ENCODE measurements at regions not wholly inside any gene's neighbourhood (a gene's known extent, or its start where the extent isn't known, plus 50 kb on each side); places are given as distances from the start of the nearest gene placed in this dataset.

- no peak overlapping the region for H3K27ac ChIP-seq
- no peak overlapping the region for H3K4me3 ChIP-seq
- no peaks in the 10 kb centered on the region for H3K36me3 ChIP-seq
- H3K4me1 ChIP-seq: no peaks in the 10 kb centered on the region
- TF ChIP-seq POLR2AphosphoS5 (IDR thresholded peaks at IDR 0.05) (no peak), CTCF (IDR thresholded peaks at IDR 0.05) (no peak), POLR2A (IDR thresholded peaks at IDR 0.05) (no peak), EP300 (IDR thresholded peaks at IDR 0.05) (no peak)
- DNase-seq (ENCODE audit: low spot score in 2 of 2): no peak
- H3K27me3 ChIP-seq: peaks cover 73% of the 10 kb centered on the region
- no peaks in the 10 kb centered on the region for H3K9me3 ChIP-seq
Observed at GRCh38 chr12:111257435-111257902, 111.4 kb downstream of the PHETA1 start.

- Histone ChIP-seq H3K4me3 (no peak overlapping the region), H3K4me1 (no peaks in the 10 kb centered on the region), H3K36me3 (no peaks in the 10 kb centered on the region), H3K27ac (no peak overlapping the region), H3K27me3 (peaks cover 79% of the 10 kb centered on the region), H3K9me3 (no peaks in the 10 kb centered on the region)
- DNase-seq (ENCODE audit: low spot score in 2 of 2): no peak
- 52% methylated on average over 10 of the region's 10 CpGs for WGBS
- no peak for TF ChIP-seq POLR2AphosphoS5 (IDR thresholded peaks at IDR 0.05)
- TF ChIP-seq CTCF (IDR thresholded peaks at IDR 0.05): no peak
- no peak for TF ChIP-seq EP300 (IDR thresholded peaks at IDR 0.05)
- no peak for TF ChIP-seq POLR2A (IDR thresholded peaks at IDR 0.05)
Observed at GRCh38 chr12:111256629-111257434, 112.1 kb downstream of the PHETA1 start.

GRCh38 chr12:111255261-111255660 is 113.6 kb downstream of the PHETA1 start:
- Histone ChIP-seq H3K4me1 (no peaks in the 10 kb centered on the region), H3K36me3 (no peaks in the 10 kb centered on the region), H3K9me3 (no peaks in the 10 kb centered on the region), H3K27ac (no peak overlapping the region), H3K4me3 (no peak overlapping the region), H3K27me3 (peaks cover 78% of the 10 kb centered on the region)
- WGBS: 54% methylated on average over 7 of the region's 7 CpGs
- TF ChIP-seq CTCF (IDR thresholded peaks at IDR 0.05) (no peak), EP300 (IDR thresholded peaks at IDR 0.05) (no peak), POLR2AphosphoS5 (IDR thresholded peaks at IDR 0.05) (no peak), POLR2A (IDR thresholded peaks at IDR 0.05) (no peak)
- DNase-seq (ENCODE audit: low spot score in 2 of 2): no peak

- no peak for DNase-seq (ENCODE audit: low spot score in 2 of 2)
- WGBS: 47% methylated on average over 2 of the region's 3 CpGs
- H3K27ac ChIP-seq: no peak overlapping the region
- H3K36me3 ChIP-seq: no peaks in the 10 kb centered on the region
- H3K4me3 ChIP-seq: no peak overlapping the region
- H3K4me1 ChIP-seq: no peaks in the 10 kb centered on the region
- peaks cover 79% of the 10 kb centered on the region for H3K27me3 ChIP-seq
- H3K9me3 ChIP-seq: no peaks in the 10 kb centered on the region
- TF ChIP-seq CTCF (IDR thresholded peaks at IDR 0.05): no peak
- no peak for TF ChIP-seq POLR2AphosphoS5 (IDR thresholded peaks at IDR 0.05)
- no peak for TF ChIP-seq POLR2A (IDR thresholded peaks at IDR 0.05)
- TF ChIP-seq EP300 (IDR thresholded peaks at IDR 0.05): no peak
Observed at GRCh38 chr12:111254106-111254505, 114.8 kb downstream of the PHETA1 start.

GRCh38 chr12:111253213-111253612 is 115.7 kb downstream of the PHETA1 start:
- no peak for DNase-seq (ENCODE audit: low spot score in 2 of 2)
- peaks cover 85% of the 10 kb centered on the region for H3K27me3 ChIP-seq

More at GRCh38 chr12:111253213-111253612, 115.7 kb downstream of the PHETA1 start:
- TF ChIP-seq POLR2A (IDR thresholded peaks at IDR 0.05) (no peak), POLR2AphosphoS5 (IDR thresholded peaks at IDR 0.05) (no peak), CTCF (IDR thresholded peaks at IDR 0.05) (no peak), EP300 (IDR thresholded peaks at IDR 0.05) (no peak)
- WGBS: 70% methylated on average over 12 of the region's 12 CpGs
- no peaks in the 10 kb centered on the region for H3K36me3 ChIP-seq
- no peak overlapping the region for H3K27ac ChIP-seq
- no peaks in the 10 kb centered on the region for H3K4me1 ChIP-seq
- no peak overlapping the region for H3K4me3 ChIP-seq
- no peaks in the 10 kb centered on the region for H3K9me3 ChIP-seq
